SKM-1 treated with dmso at 0.1 percent for 144 hours (cell line): ENCODE measurements at regions not wholly inside any gene's neighbourhood (a gene's known extent, or its start where the extent isn't known, plus 50 kb on each side); places are given as distances from the start of the nearest gene placed in this dataset.

Experiments used
- DNase-seq: peaks from one replicate; lab custom pipeline; 2025; ENCODE audit not compliant: unreplicated experiment; lab: John Stamatoyannopoulos, UW

- no peak for DNase-seq
Measured at GRCh38 chr2:41446266-41446665, 601.6 kb upstream of the PKDCC start.

GRCh38 chr2:41448221-41448620 is 599.6 kb upstream of the PKDCC start:
- DNase-seq: no peak

- no peak for DNase-seq
Measured at GRCh38 chr2:41457026-41457425, 590.8 kb upstream of the PKDCC start.

- no peak for DNase-seq
Measured at GRCh38 chr2:41460661-41461060, 587.2 kb upstream of the PKDCC start.

- DNase-seq: no peak
Measured at GRCh38 chr2:41464395-41464794, 583.4 kb upstream of the PKDCC start.

- peak; percentile 67 for DNase-seq
Measured at GRCh38 chr2:41475959-41476358, 571.9 kb upstream of the PKDCC start.

- DNase-seq: no peak
Measured at GRCh38 chr2:41482659-41483058, 565.2 kb upstream of the PKDCC start.

GRCh38 chr2:41483226-41483625 is 564.6 kb upstream of the PKDCC start:
- no peak for DNase-seq

GRCh38 chr2:41483982-41484857 is 563.6 kb upstream of the PKDCC start:
- no peak for DNase-seq

- no peak for DNase-seq
Measured at GRCh38 chr2:41484858-41485234, 563.0 kb upstream of the PKDCC start.

- no peak for DNase-seq
Measured at GRCh38 chr2:41486948-41487347, 560.9 kb upstream of the PKDCC start.

GRCh38 chr2:41488888-41489287 is 558.9 kb upstream of the PKDCC start:
- no peak for DNase-seq

- no peak for DNase-seq
Measured at GRCh38 chr2:41489638-41490037, 558.2 kb upstream of the PKDCC start.

- no peak for DNase-seq
Measured at GRCh38 chr2:41495050-41495449, 552.8 kb upstream of the PKDCC start.

- no peak for DNase-seq
Measured at GRCh38 chr2:41496908-41497307, 550.9 kb upstream of the PKDCC start.

GRCh38 chr2:41498781-41499180 is 549.0 kb upstream of the PKDCC start:
- DNase-seq: peak; percentile 69

- DNase-seq: no peak
Measured at GRCh38 chr2:41500895-41501294, 546.9 kb upstream of the PKDCC start.

GRCh38 chr2:41502752-41503151 is 545.1 kb upstream of the PKDCC start:
- no peak for DNase-seq

- no peak for DNase-seq
Measured at GRCh38 chr2:41504532-41504931, 543.3 kb upstream of the PKDCC start.

GRCh38 chr2:41510108-41510507 is 537.7 kb upstream of the PKDCC start:
- peak; percentile 63 for DNase-seq

- DNase-seq: no peak
Measured at GRCh38 chr2:41521211-41521610, 526.6 kb upstream of the PKDCC start.

- DNase-seq: no peak
Measured at GRCh38 chr2:41527525-41528323, 520.1 kb upstream of the PKDCC start.
